ENCODE measurements at regions not wholly inside any gene's neighbourhood (a gene's known extent, or its start where the extent isn't known, plus 50 kb on each side); places are given as distances from the start of the nearest gene placed in this dataset.

DNA sequence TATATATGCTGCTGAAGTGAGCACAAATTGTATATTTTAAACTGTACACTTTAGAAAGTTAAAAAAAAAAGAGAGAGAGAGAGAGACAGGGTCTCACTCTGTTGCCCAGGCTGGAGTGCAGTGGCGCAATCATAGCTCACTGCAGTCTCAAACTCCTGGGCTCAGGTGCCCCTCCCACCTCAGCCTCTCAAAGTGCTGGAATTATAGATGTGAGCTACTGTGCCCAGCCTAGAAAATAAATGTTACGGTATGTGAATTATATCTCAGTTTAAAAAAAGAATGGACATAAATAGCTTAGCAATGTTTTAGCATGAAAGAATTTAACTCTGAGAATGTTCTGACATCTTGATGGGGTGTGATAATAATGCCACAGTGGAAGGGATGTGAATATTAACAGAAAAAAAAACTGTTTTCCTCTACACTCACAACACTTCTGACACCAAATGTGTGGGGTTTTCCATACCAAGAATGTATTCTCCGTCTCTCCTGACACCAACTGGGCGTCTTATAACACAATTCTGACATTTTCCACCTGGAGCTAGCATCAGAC, 162.1 kb downstream of the PLCE1 start:
- TF ChIP-seq, protein P1, sequence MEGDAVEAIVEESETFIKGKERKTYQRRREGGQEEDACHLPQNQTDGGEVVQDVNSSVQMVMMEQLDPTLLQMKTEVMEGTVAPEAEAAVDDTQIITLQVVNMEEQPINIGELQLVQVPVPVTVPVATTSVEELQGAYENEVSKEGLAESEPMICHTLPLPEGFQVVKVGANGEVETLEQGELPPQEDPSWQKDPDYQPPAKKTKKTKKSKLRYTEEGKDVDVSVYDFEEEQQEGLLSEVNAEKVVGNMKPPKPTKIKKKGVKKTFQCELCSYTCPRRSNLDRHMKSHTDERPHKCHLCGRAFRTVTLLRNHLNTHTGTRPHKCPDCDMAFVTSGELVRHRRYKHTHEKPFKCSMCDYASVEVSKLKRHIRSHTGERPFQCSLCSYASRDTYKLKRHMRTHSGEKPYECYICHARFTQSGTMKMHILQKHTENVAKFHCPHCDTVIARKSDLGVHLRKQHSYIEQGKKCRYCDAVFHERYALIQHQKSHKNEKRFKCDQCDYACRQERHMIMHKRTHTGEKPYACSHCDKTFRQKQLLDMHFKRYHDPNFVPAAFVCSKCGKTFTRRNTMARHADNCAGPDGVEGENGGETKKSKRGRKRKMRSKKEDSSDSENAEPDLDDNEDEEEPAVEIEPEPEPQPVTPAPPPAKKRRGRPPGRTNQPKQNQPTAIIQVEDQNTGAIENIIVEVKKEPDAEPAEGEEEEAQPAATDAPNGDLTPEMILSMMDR (IDR thresholded peaks at IDR 0.05), result no peak
- no peak for TF ChIP-seq POLR2A (IDR thresholded peaks at IDR 0.05)
